ENCODE measurements at regions not wholly inside any gene's neighbourhood (a gene's known extent, or its start where the extent isn't known, plus 50 kb on each side); places are given as distances from the start of the nearest gene placed in this dataset.

- no peak for TF ChIP-seq ZNF462 (CRISPR knock-in tag; IDR thresholded peaks at IDR 0.05)
These were observed 260.7 kb downstream of the CHRM3 start (continued) for GRCh38 chr1:239647045-239647444.

GRCh38 chr1:239647964-239648632, 261.7 kb downstream of the CHRM3 start:
- no peak overlapping the region for H3K4me3 Mint-ChIP-seq
- no peak overlapping the region for H2AFZ ChIP-seq
- H3F3A ChIP-seq (replicated peaks; ENCODE audit: low read depth), result no peaks in the 10 kb centered on the region
- H3K9me3 Mint-ChIP-seq, result peaks cover 25% of the 10 kb centered on the region
- peaks cover 3% of the 10 kb centered on the region; the same call in 2 of the 3 replicates for H3K4me1 Mint-ChIP-seq
- peaks cover 7% of the 10 kb centered on the region; the same call in 1 of the 2 replicates for H3K4me1 ChIP-seq (ENCODE audit: insufficient read depth)
- no peak overlapping the region for H3K27ac Mint-ChIP-seq
- H3K27ac ChIP-seq (ENCODE audit: low read depth), result no peak overlapping the region
- H3K79me2 ChIP-seq (replicated peaks; ENCODE audit: insufficient read depth), result no peaks in the 10 kb centered on the region; the same call in 1 of the 2 replicates
- H3K27me3 Mint-ChIP-seq (ENCODE audit: insufficient read depth, low read depth, poor library complexity), result peaks cover under 1% of the 10 kb centered on the region
- H3K9me2 ChIP-seq (ENCODE audit: insufficient read depth), result peaks cover 6% of the 10 kb centered on the region; the same call in 1 of the 2 replicates
- H3K36me3 ChIP-seq (ENCODE audit: insufficient read depth), result no peaks in the 10 kb centered on the region
- H3K4me3 ChIP-seq, result no peak overlapping the region
- no peaks in the 10 kb centered on the region for H4K20me1 ChIP-seq (replicated peaks; ENCODE audit: insufficient read depth)
- H3K4me2 ChIP-seq, result no peak overlapping the region
- no peak for DNase-seq (ENCODE audit: low spot score)
- H3K27me3 ChIP-seq (ENCODE audit: insufficient read depth), result no peaks in the 10 kb centered on the region
- H3K36me3 Mint-ChIP-seq (ENCODE audit: low read depth), result peaks cover 26% of the 10 kb centered on the region
- ATAC-seq, result no peak
- no peak for TF ChIP-seq NANOG (IDR thresholded peaks at IDR 0.05; ENCODE audit: borderline replicate concordance)
- no peak for TF ChIP-seq EZH2phosphoT487 (IDR thresholded peaks at IDR 0.05; ENCODE audit: unreplicated experiment)
- no peak for TF ChIP-seq CREB1 (CRISPR knock-in tag; IDR thresholded peaks at IDR 0.05; ENCODE audit: low read depth)
- no peak for TF ChIP-seq ETS1 (IDR thresholded peaks at IDR 0.05)
- TF ChIP-seq CTCF (conservative IDR thresholded peaks at IDR 0.05; ENCODE audit: low read depth in 2 of 2), result no peak
- TF ChIP-seq ZNF331 (CRISPR knock-in tag; IDR thresholded peaks at IDR 0.05; ENCODE audit: low read depth), result no peak

Data from GM23338 (cell line).